ENCODE measurements at regions not wholly inside any gene's neighbourhood (a gene's known extent, or its start where the extent isn't known, plus 50 kb on each side); places are given as distances from the start of the nearest gene placed in this dataset.

GRCh38 chr4:156495836-156496235 lies 475.8 kb downstream of the PDGFC start:
- no peak for DNase-seq (ENCODE audit: low spot score)

GRCh38 chr4:156495091-156495490 lies 476.5 kb downstream of the PDGFC start:
- no peak for DNase-seq (ENCODE audit: low spot score)

GRCh38 chr4:156493858-156494257 lies 477.7 kb downstream of the PDGFC start:
- DNase-seq (ENCODE audit: low spot score) = no peak

GRCh38 chr4:156487107-156487506 lies 484.5 kb downstream of the PDGFC start:
- no peak for DNase-seq (ENCODE audit: low spot score)

GRCh38 chr4:156481845-156482244 lies 489.8 kb downstream of the PDGFC start:
- DNase-seq (ENCODE audit: low spot score) = no peak

GRCh38 chr4:156477636-156478035 lies 494.0 kb downstream of the PDGFC start:
- no peak for DNase-seq (ENCODE audit: low spot score)

- DNase-seq (ENCODE audit: low spot score) = peak; percentile 57
Observed at GRCh38 chr4:156476359-156476758, 495.2 kb downstream of the PDGFC start.

GRCh38 chr4:156475322-156475721 lies 496.3 kb downstream of the PDGFC start:
- peak; percentile 41 for DNase-seq (ENCODE audit: low spot score)

- no peak for DNase-seq (ENCODE audit: low spot score)
Observed at GRCh38 chr4:156473151-156473550, 498.4 kb downstream of the PDGFC start.

GRCh38 chr4:156472624-156473023 lies 499.0 kb downstream of the PDGFC start:
- DNase-seq (ENCODE audit: low spot score) = no peak

GRCh38 chr4:156459584-156459983 lies 505.9 kb upstream of the CTSO start:
- no peak for DNase-seq (ENCODE audit: low spot score)

GRCh38 chr4:156456830-156457229 lies 503.2 kb upstream of the CTSO start:
- no peak for DNase-seq (ENCODE audit: low spot score)

- no peak for DNase-seq (ENCODE audit: low spot score)
Observed at GRCh38 chr4:156443488-156443887, 489.8 kb upstream of the CTSO start.

GRCh38 chr4:156442912-156443311 lies 489.2 kb upstream of the CTSO start:
- DNase-seq (ENCODE audit: low spot score) = no peak

- no peak for DNase-seq (ENCODE audit: low spot score)
Observed at GRCh38 chr4:156439576-156440200, 486.0 kb upstream of the CTSO start.

- no peak for DNase-seq (ENCODE audit: low spot score)
Observed at GRCh38 chr4:156437666-156438065, 484.0 kb upstream of the CTSO start.

GRCh38 chr4:156422576-156422975 lies 468.9 kb upstream of the CTSO start:
- DNase-seq (ENCODE audit: low spot score) = no peak

- DNase-seq (ENCODE audit: low spot score) = no peak
Observed at GRCh38 chr4:156420623-156421022, 467.0 kb upstream of the CTSO start.

- no peak for DNase-seq (ENCODE audit: low spot score)
Observed at GRCh38 chr4:156419080-156419685, 465.5 kb upstream of the CTSO start.

GRCh38 chr4:156414406-156414805 lies 460.7 kb upstream of the CTSO start:
- DNase-seq (ENCODE audit: low spot score) = no peak

GRCh38 chr4:156413239-156414135 lies 459.8 kb upstream of the CTSO start:
- no peak for DNase-seq (ENCODE audit: low spot score)

GRCh38 chr4:156411531-156411930 lies 457.9 kb upstream of the CTSO start:
- no peak for DNase-seq (ENCODE audit: low spot score)

- DNase-seq (ENCODE audit: low spot score) = peak; percentile 4
Observed at GRCh38 chr4:156408749-156409148, 455.1 kb upstream of the CTSO start.

Data from COLO829 (cell line).